ENCODE measurements at regions not wholly inside any gene's neighbourhood (a gene's known extent, or its start where the extent isn't known, plus 50 kb on each side); places are given as distances from the start of the nearest gene placed in this dataset.
A peak's percentile ranks its signal among the peaks of the same experiment; 100 is the strongest.

GRCh38 chr18:9032519-9032918, 70.0 kb upstream of the NDUFV2 start:
- Histone ChIP-seq H3K27me3 (no peaks in the 10 kb centered on the region), H3K27ac (no peak overlapping the region), H3K9me3 (no peaks in the 10 kb centered on the region), H3K4me1 (no peaks in the 10 kb centered on the region), H3K36me3 (no peaks in the 10 kb centered on the region), H3K4me3 (no peak overlapping the region)
- intact Hi-C loops (cut with DNase I; ENCODE audit: low total_unique reads) = no loop called here
- DNase-seq (ENCODE audit: low spot score in 2 of 2) = no peak
- TF ChIP-seq POLR2A (IDR thresholded peaks at IDR 0.05) (no peak), POLR2AphosphoS5 (IDR thresholded peaks at IDR 0.05) (no peak), CTCF (IDR thresholded peaks at IDR 0.05) (no peak)

GRCh38 chr18:9038277-9038871, 64.1 kb upstream of the NDUFV2 start:
- H3K4me1 ChIP-seq = no peaks in the 10 kb centered on the region
- no peaks in the 10 kb centered on the region for H3K36me3 ChIP-seq
- no peak for DNase-seq (ENCODE audit: low spot score in 2 of 2)
- no peak overlapping the region for H3K4me3 ChIP-seq
- no peaks in the 10 kb centered on the region for H3K27me3 ChIP-seq
- H3K9me3 ChIP-seq = no peaks in the 10 kb centered on the region
- H3K27ac ChIP-seq = peak overlapping the region; percentile 26 to 61
- intact Hi-C loops (cut with DNase I; ENCODE audit: low total_unique reads) = no loop called here
- TF ChIP-seq CTCF (IDR thresholded peaks at IDR 0.05) (no peak), POLR2A (IDR thresholded peaks at IDR 0.05) (no peak)

- Histone ChIP-seq H3K4me1 (no peaks in the 10 kb centered on the region), H3K9me3 (no peaks in the 10 kb centered on the region), H3K27me3 (no peaks in the 10 kb centered on the region), H3K27ac (no peak overlapping the region), H3K36me3 (no peaks in the 10 kb centered on the region), H3K4me3 (no peak overlapping the region)
- intact Hi-C loops (cut with DNase I; ENCODE audit: low total_unique reads) = no loop called here
- TF ChIP-seq CTCF (IDR thresholded peaks at IDR 0.05) (no peak), POLR2A (IDR thresholded peaks at IDR 0.05) (no peak), POLR2AphosphoS5 (IDR thresholded peaks at IDR 0.05) (no peak)
- no peak for DNase-seq (ENCODE audit: low spot score in 2 of 2)
Observed at GRCh38 chr18:9039441-9040071, 62.9 kb upstream of the NDUFV2 start.

GRCh38 chr18:9042766-9043481, 59.6 kb upstream of the NDUFV2 start:
- intact Hi-C loops (cut with DNase I; ENCODE audit: low total_unique reads) = no loop called here
- H3K9me3 ChIP-seq = no peaks in the 10 kb centered on the region
- H3K4me3 ChIP-seq = no peak overlapping the region
- DNase-seq (ENCODE audit: low spot score in 2 of 2) = no peak
- H3K27me3 ChIP-seq = no peaks in the 10 kb centered on the region
- H3K4me1 ChIP-seq = no peaks in the 10 kb centered on the region
- H3K27ac ChIP-seq = no peak overlapping the region
- no peak for TF ChIP-seq CTCF (IDR thresholded peaks at IDR 0.05)
- TF ChIP-seq POLR2A (IDR thresholded peaks at IDR 0.05) = no peak
- TF ChIP-seq POLR2AphosphoS5 (IDR thresholded peaks at IDR 0.05) = no peak
- no peaks in the 10 kb centered on the region for H3K36me3 ChIP-seq

- Histone ChIP-seq H3K36me3 (no peaks in the 10 kb centered on the region), H3K4me3 (no peak overlapping the region), H3K27ac (no peak overlapping the region), H3K27me3 (no peaks in the 10 kb centered on the region), H3K9me3 (no peaks in the 10 kb centered on the region), H3K4me1 (no peaks in the 10 kb centered on the region)
- no peak for DNase-seq (ENCODE audit: low spot score in 2 of 2)
- intact Hi-C loops (cut with DNase I; ENCODE audit: low total_unique reads) = no loop called here
- TF ChIP-seq POLR2AphosphoS5 (IDR thresholded peaks at IDR 0.05) (no peak), POLR2A (IDR thresholded peaks at IDR 0.05) (no peak), CTCF (IDR thresholded peaks at IDR 0.05) (no peak)
Observed at GRCh38 chr18:9043581-9043980, 58.9 kb upstream of the NDUFV2 start.

All from breast epithelium (tissue), 4 donors.